Fibroblast of gingiva (primary cell): ENCODE measurements at regions not wholly inside any gene's neighbourhood (a gene's known extent, or its start where the extent isn't known, plus 50 kb on each side); places are given as distances from the start of the nearest gene placed in this dataset.

ENCODE experiments used
- DNase-seq: peaks from one replicate; pipeline ENCODE4 v3.0.0-alpha.2; 2011; ENCODE audit warnings: low read depth

GRCh38 chr6:133583907-133584427 lies 304.9 kb upstream of the TCF21 start:
- DNase-seq, result no peak

GRCh38 chr6:133584823-133585222 lies 304.1 kb upstream of the TCF21 start:
- no peak for DNase-seq

GRCh38 chr6:133585978-133586377 lies 302.9 kb upstream of the TCF21 start:
- DNase-seq, result no peak

- DNase-seq, result peak; percentile 68
Measured at GRCh38 chr6:133587546-133588160, 301.3 kb upstream of the TCF21 start.

- no peak for DNase-seq
Measured at GRCh38 chr6:133590196-133590595, 298.7 kb upstream of the TCF21 start.

- peak; percentile 17 for DNase-seq
Measured at GRCh38 chr6:133590814-133591213, 298.1 kb upstream of the TCF21 start.

- no peak for DNase-seq
Measured at GRCh38 chr6:133591275-133591674, 297.6 kb upstream of the TCF21 start.

- DNase-seq, result no peak
Measured at GRCh38 chr6:133594652-133595110, 294.2 kb upstream of the TCF21 start.

GRCh38 chr6:133595111-133595761 lies 293.7 kb upstream of the TCF21 start:
- DNase-seq, result peak; percentile 49

GRCh38 chr6:133606852-133607251 lies 282.1 kb upstream of the TCF21 start:
- no peak for DNase-seq

GRCh38 chr6:133608620-133609019 lies 280.3 kb upstream of the TCF21 start:
- no peak for DNase-seq

- DNase-seq, result peak; percentile 99
Measured at GRCh38 chr6:133609415-133610226, 279.3 kb upstream of the TCF21 start.

GRCh38 chr6:133610227-133610840 lies 278.6 kb upstream of the TCF21 start:
- DNase-seq, result peak; percentile 41

GRCh38 chr6:133610971-133611370 lies 277.9 kb upstream of the TCF21 start:
- peak; percentile 42 for DNase-seq

GRCh38 chr6:133612459-133612858 lies 276.5 kb upstream of the TCF21 start:
- DNase-seq, result no peak

- no peak for DNase-seq
Measured at GRCh38 chr6:133613211-133613610, 275.7 kb upstream of the TCF21 start.

GRCh38 chr6:133621751-133622150 lies 267.2 kb upstream of the TCF21 start:
- DNase-seq, result peak; percentile 65

- peak; percentile 92 for DNase-seq
Measured at GRCh38 chr6:133623065-133623464, 265.8 kb upstream of the TCF21 start.

GRCh38 chr6:133623621-133624020 lies 265.3 kb upstream of the TCF21 start:
- DNase-seq, result peak; percentile 32

- no peak for DNase-seq
Measured at GRCh38 chr6:133626096-133626666, 262.7 kb upstream of the TCF21 start.

GRCh38 chr6:133629970-133630369 lies 258.9 kb upstream of the TCF21 start:
- DNase-seq, result no peak

GRCh38 chr6:133630651-133631050 lies 258.3 kb upstream of the TCF21 start:
- no peak for DNase-seq
